CD4-positive, alpha-beta T cell treated with Interleukin-1 beta for 1 hour (primary cell): ENCODE measurements at regions not wholly inside any gene's neighbourhood (a gene's known extent, or its start where the extent isn't known, plus 50 kb on each side); places are given as distances from the start of the nearest gene placed in this dataset.
"Not testable (repeated sequence)": the region's sequence is repeated elsewhere in the genome, so short reads cannot be mapped to it uniquely, and the experiment has no call there.

ENCODE experiments used
- DNase-seq, 2 donors: peaks; one replicate each; pipeline ENCODE4 v3.0.0-alpha.2; 2020 to 2022

DNA sequence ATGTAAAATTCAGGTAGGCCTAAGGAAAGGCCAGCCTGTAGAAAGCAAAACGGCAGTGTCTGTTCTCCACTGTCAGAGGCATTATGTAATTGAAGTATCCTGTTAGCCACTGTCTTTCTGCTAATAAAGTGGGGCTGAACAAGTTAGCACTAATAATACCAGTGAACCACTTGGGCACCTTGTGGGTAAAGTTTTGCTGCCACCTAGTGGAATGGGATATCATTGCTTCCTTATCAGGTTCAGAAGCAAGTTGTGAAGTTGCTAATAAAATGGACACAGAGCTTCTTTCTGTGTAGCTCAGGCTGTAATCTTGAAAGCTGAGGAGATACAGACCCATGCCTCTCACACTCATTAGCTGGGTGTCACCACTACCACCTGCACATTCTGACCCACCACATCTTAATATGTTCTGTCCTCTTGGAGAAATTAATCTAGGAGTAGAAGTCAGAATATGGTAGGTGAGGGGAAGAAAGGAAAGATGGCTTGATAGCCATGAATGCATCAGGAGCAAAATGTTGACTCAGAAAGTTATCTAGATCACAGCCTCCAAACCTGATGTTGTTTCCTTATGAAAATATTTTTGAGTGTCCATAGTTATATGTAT, 175.1 kb downstream of the SEPTIN7 start:
- peak; percentile 41 to 74 for DNase-seq

DNA sequence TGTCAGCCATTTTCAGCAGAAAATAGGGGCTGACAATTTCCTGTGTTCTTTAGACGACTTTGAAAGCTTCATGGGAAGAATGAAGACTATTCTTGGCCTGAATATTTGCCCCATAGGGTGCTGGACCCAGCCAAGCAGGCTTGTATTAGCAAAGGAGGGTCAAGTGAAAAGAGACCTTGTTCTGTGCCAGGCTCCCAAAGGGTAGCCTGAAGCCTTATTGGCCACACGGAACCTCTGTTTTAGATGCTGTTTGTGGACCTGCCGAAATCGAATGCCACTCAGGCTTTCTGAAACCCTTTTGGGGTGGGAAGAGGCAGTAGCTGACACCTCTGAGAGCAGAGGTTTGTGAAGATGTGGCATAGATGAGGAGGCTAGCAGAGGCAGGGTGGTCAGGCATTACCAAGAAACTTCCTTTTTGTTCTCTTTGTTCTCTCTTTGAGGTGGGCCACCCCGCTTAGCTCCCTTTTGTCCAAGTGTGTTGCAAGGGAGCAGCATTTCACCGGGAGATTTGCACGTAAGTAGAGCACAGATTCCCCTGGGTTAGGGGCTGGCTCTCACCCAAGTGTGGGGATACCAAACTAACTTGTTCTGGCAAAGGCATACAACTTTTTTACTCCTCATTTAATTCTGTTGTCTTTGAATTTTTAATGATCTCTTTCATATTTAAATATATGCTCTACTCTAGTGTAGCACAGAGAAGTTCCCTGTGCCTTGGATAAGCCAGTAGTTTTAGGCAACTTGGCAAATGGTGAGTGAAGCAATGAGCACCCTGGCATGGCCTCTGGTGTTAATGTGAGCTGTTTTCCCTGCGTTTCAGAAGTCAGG, 174.0 kb upstream of the EEPD1 start:
- not testable (repeated sequence) for DNase-seq

DNA sequence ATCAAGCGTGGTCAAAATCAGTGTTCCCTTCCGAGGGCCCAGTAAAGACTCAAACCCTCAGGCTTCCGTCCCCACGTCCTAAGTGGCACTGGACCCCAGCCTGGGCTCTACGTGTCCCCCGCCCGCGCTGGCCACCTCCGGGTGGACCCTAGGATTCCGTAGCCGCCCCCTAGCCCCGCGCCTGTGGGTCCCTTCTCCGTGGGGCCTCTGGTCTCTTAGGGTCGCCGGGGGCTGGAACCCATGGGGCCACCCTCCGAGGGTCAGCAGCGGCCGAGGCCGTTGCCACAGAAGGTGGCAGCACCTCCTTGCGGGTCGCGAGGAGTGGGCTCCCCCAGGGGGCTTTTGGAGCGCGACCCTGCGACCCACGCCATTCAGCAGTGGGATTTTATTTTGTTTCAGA, 170.5 kb upstream of the EEPD1 start:
- no peak for DNase-seq

DNA sequence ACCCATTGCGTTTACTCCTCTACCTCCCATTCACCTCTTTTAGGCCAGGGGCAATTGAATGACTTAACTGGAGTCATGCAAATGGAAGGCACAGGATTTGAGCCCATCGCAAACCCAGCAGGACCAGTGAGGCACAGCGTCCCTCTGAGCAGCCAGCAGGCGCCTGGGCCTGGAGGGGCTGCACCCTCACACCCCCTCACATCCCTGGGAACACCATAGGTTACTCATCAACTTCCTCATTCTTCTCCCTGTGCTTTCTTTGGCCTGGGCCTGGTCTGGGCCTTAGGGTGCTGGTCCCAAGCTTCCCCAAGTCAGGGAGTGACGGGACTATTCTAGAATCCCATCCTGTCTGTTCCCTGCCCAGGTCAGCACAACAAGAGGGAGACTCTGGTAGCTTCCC, 169.4 kb upstream of the EEPD1 start:
- no peak for DNase-seq

DNA sequence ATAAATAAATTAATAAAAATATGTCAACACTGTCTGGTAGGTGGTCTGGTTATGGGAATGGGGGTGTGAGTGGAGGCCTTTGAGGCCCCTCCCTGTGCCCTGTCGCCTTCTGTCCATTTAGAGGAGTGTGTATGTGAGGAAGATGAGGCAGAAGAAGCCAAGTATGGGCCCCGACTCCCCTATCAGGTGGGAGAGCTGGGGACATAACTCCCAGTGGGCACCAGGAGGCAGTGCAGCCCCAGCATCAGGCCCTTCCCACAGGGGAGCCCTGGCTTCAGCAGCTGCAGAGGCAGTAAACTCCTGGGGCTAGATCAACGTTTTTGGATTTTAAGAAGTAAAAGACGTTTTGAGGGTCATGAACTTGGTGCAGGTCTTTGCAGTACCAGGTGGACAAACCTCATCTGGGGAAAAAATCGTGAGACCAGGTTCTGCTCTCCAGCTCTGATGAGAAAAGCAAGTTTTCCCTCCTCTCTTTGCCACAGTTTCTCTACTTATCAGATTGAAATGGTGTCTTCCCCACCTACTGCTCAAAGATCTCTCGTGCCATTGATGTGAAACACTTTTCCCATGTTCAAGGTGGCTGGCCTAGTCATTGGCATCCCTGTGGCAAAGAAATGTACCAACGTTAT, 167.8 kb upstream of the EEPD1 start:
- DNase-seq = peak; percentile 78 to 80

- no peak for DNase-seq
These were observed 166.0 kb upstream of the EEPD1 start for GRCh38 chr7:35987016-35987415.

DNA sequence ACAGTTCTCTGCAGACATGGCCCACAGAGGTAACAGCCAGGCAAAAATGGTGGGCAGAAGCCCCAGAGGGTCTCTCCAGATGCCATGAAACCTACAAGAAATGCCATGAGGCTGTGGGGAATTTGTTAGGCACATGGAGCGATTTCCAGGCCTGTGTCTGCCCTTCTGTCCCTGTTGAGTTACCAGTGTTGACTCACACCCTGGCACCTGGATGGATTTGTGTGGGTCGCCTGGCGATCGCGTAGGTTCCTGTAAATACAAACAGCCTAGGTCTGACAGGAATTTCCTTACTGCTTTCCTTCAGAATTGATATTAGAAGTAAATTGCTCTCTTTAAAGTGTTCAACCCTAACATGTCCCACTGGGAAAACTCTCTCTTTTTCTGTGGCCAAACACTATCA, 164.9 kb upstream of the EEPD1 start:
- no peak for DNase-seq

- DNase-seq = no peak
These were observed 164.2 kb upstream of the EEPD1 start for GRCh38 chr7:35988818-35989217.

GRCh38 chr7:35991511-35992232, 161.4 kb upstream of the EEPD1 start:
- DNase-seq = no peak

GRCh38 chr7:35992436-35992835, 160.6 kb upstream of the EEPD1 start:
- no peak for DNase-seq

DNA sequence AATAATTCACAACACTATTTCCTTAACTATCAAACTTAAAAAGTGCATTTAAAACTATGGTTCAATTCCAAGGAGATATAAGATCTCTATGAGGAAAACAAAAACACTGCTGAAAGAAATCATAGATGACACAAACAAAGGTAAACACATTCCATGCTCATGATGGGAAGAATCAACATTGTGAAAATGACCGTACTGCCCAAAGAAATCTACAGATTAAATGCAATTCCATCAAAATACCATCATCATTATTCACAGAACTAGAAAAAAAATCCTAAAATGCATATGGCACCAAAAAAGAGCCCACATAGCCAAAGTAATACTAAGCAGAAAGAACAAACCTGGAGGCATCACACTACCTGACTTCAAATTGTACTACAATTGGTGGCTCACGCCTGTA, 159.9 kb upstream of the EEPD1 start:
- no peak for DNase-seq

GRCh38 chr7:35993676-35994606, 159.1 kb upstream of the EEPD1 start:
- DNase-seq = no peak

GRCh38 chr7:35995334-35995733, 157.7 kb upstream of the EEPD1 start:
- no peak for DNase-seq

DNA sequence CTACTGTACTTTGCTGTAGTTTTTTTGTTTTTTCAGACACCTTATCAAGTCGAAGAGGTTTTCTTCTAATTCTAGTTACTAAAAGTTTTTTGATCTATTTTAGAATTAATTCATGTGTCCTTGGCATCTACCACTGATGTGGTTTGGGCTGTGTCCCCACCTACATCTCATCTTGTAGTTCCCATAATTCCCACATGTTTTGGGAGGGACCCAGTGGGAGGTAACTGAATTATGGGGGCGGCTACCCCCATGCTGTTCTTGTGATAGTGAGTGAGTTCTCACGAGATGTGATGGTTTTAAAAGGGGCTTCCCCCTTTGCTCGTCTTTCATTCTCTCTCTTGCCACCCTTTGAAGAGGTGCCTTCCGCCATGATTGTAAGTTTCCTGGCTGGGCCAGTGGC, 154.6 kb upstream of the EEPD1 start:
- DNase-seq = no peak

DNA sequence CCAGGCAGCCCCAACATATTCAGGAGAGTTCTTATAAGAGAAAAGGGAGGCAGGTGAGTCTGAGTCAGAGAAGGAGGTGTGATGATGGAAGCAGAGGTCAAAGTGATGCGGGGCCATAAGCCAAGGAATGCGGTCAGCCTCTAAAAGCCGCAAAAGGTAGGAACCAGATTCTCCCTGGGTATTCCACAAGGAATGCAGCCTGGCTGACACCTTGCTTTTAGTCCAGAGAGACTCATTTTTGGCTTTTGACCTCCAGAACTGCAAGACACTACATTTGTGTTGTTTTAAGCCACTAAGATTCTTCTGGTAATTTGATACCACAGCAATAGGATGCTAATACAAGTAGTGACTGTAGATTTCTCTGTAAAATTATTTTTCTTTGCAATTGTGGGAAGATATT, 151.5 kb upstream of the EEPD1 start:
- no peak for DNase-seq

- no peak for DNase-seq
These were observed 150.2 kb upstream of the EEPD1 start for GRCh38 chr7:36002900-36003299.

- no peak for DNase-seq
These were observed 149.7 kb upstream of the EEPD1 start for GRCh38 chr7:36003343-36003742.

DNA sequence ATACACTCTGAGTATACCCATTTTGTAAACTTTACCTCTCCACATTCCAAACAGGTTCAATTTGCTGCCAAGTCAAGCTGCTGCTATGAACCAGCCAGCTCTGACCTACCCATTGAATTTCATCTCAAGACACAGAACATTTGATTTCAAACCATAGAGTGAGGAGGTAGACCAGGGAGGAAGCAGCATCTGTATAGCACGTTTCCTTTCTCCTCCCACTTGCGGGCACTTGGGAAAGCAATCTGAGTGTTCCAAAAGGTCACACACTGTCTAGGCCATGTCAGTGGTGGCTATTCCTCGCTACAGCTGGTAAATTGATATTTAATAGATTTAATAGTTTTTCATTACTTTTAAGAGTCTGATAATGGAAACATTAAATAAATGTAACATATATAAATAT, 147.8 kb upstream of the EEPD1 start:
- DNase-seq = no peak

GRCh38 chr7:36005876-36006275, 147.2 kb upstream of the EEPD1 start:
- DNase-seq = no peak

DNA sequence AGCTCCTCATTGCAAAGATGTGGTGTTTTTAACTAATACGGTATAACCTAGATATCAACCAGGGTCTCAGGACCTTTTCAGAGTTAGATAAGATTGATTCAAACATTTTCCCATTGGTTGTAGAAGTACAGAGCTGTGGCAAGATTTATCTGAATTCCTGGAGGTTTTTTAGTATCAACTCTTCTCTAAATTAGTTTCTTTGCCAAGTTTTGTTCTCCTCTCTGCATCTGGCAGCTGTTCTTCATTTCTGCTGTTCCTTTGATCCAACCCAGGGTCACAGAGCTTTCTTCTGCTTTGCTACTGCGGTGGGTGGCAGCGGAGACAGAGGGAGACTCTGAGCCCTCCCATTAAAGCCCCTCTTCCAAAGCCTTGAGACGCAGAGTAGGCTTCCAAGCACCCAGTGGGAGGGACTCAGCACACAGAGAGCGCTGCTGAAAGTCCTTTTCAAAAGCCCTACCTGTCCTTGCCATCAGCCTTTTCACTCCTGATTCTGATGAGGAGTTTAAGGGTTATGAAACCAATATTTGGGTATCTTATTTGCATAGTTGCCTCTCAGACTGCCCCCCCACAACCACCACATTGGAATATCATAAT, 146.3 kb upstream of the EEPD1 start:
- DNase-seq = no peak

GRCh38 chr7:36010656-36011587, 142.1 kb upstream of the EEPD1 start:
- DNase-seq = no peak
